ENCODE measurements at regions not wholly inside any gene's neighbourhood (a gene's known extent, or its start where the extent isn't known, plus 50 kb on each side); places are given as distances from the start of the nearest gene placed in this dataset.

DNA sequence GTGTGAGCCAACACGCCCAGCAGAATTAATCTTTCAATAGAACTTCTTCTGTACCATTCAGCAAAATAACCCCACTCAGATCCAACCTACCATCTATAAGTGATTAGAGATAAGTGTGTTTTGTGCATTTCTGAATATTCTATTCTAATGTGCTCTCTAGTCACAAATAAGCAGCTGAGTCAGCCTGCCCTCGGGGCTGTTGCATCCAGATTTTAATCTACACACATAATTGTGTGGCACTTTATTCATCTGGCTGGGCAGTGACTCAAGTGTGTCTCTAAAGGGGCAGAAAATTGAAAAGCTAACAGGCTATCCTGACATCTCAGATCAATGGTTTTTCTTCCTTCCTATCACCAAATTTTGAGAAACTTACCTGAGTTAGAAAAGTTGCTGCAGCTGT, 60.3 kb downstream of the PRR15 start:
- no peak for TF ChIP-seq POLR2A (IDR thresholded peaks at IDR 0.05)
- TF ChIP-seq, protein P1, sequence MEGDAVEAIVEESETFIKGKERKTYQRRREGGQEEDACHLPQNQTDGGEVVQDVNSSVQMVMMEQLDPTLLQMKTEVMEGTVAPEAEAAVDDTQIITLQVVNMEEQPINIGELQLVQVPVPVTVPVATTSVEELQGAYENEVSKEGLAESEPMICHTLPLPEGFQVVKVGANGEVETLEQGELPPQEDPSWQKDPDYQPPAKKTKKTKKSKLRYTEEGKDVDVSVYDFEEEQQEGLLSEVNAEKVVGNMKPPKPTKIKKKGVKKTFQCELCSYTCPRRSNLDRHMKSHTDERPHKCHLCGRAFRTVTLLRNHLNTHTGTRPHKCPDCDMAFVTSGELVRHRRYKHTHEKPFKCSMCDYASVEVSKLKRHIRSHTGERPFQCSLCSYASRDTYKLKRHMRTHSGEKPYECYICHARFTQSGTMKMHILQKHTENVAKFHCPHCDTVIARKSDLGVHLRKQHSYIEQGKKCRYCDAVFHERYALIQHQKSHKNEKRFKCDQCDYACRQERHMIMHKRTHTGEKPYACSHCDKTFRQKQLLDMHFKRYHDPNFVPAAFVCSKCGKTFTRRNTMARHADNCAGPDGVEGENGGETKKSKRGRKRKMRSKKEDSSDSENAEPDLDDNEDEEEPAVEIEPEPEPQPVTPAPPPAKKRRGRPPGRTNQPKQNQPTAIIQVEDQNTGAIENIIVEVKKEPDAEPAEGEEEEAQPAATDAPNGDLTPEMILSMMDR (IDR thresholded peaks at IDR 0.05), result no peak
